ENCODE measurements at regions not wholly inside any gene's neighbourhood (a gene's known extent, or its start where the extent isn't known, plus 50 kb on each side); places are given as distances from the start of the nearest gene placed in this dataset.

DNA sequence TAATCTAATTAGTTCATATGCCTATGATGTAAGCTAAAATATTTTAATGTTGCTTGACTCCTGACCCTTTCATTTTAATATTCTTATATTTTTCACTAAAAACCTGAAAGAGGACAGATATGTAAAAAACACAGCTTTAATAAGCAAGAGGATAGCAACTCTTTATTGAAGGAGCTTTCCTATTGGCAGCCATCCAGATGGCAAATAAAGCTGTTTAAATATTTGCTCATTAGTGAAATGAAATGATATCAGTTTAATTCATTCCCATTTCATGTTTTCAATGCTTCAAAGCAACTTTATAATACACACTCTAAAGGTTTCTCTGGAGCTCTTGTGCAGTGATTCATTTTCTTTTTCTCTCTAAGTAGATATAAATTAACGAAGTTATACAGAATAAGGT is 473.4 kb downstream of the PCDH7 start:
- TF ChIP-seq, protein P1, sequence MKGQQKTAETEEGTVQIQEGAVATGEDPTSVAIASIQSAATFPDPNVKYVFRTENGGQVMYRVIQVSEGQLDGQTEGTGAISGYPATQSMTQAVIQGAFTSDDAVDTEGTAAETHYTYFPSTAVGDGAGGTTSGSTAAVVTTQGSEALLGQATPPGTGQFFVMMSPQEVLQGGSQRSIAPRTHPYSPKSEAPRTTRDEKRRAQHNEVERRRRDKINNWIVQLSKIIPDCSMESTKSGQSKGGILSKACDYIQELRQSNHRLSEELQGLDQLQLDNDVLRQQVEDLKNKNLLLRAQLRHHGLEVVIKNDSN (IDR thresholded peaks at IDR 0.05) = no peak
- TF ChIP-seq ZBTB7A (IDR thresholded peaks at IDR 0.05; ENCODE audit: low read depth) (no peak), RAD21 (IDR thresholded peaks at IDR 0.05; ENCODE audit: low read depth) (no peak), YY1 (IDR thresholded peaks at IDR 0.05; ENCODE audit: low read depth) (no peak), CEBPB (IDR thresholded peaks at IDR 0.05) (no peak), EGR1 (IDR thresholded peaks at IDR 0.05) (no peak), TAF1 (IDR thresholded peaks at IDR 0.05; ENCODE audit: low read depth) (no peak), CREB1 (IDR thresholded peaks at IDR 0.05; ENCODE audit: low read depth) (no peak), FOXM1 (IDR thresholded peaks at IDR 0.05; ENCODE audit: borderline replicate concordance, low read depth) (no peak), TCF12 (IDR thresholded peaks at IDR 0.05; ENCODE audit: low read depth) (no peak), EP300 (IDR thresholded peaks at IDR 0.05; ENCODE audit: borderline replicate concordance) (no peak), NFIC (IDR thresholded peaks at IDR 0.05) (no peak), TEAD4 (IDR thresholded peaks at IDR 0.05) (no peak)
- TF ChIP-seq, protein P2, sequence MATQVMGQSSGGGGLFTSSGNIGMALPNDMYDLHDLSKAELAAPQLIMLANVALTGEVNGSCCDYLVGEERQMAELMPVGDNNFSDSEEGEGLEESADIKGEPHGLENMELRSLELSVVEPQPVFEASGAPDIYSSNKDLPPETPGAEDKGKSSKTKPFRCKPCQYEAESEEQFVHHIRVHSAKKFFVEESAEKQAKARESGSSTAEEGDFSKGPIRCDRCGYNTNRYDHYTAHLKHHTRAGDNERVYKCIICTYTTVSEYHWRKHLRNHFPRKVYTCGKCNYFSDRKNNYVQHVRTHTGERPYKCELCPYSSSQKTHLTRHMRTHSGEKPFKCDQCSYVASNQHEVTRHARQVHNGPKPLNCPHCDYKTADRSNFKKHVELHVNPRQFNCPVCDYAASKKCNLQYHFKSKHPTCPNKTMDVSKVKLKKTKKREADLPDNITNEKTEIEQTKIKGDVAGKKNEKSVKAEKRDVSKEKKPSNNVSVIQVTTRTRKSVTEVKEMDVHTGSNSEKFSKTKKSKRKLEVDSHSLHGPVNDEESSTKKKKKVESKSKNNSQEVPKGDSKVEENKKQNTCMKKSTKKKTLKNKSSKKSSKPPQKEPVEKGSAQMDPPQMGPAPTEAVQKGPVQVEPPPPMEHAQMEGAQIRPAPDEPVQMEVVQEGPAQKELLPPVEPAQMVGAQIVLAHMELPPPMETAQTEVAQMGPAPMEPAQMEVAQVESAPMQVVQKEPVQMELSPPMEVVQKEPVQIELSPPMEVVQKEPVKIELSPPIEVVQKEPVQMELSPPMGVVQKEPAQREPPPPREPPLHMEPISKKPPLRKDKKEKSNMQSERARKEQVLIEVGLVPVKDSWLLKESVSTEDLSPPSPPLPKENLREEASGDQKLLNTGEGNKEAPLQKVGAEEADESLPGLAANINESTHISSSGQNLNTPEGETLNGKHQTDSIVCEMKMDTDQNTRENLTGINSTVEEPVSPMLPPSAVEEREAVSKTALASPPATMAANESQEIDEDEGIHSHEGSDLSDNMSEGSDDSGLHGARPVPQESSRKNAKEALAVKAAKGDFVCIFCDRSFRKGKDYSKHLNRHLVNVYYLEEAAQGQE (IDR thresholded peaks at IDR 0.05; ENCODE audit: low read depth) = no peak
- TF ChIP-seq, protein P3, sequence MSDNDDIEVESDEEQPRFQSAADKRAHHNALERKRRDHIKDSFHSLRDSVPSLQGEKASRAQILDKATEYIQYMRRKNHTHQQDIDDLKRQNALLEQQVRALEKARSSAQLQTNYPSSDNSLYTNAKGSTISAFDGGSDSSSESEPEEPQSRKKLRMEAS (IDR thresholded peaks at IDR 0.05) = no peak

GRCh38 chr4:31194823-31195222 is 474.7 kb downstream of the PCDH7 start:
- TF ChIP-seq, protein P3 (IDR thresholded peaks at IDR 0.05) = no peak
- TF ChIP-seq EGR1 (IDR thresholded peaks at IDR 0.05) (no peak), TEAD4 (IDR thresholded peaks at IDR 0.05) (no peak), TAF1 (IDR thresholded peaks at IDR 0.05; ENCODE audit: low read depth) (no peak), ZBTB7A (IDR thresholded peaks at IDR 0.05; ENCODE audit: low read depth) (no peak), FOXM1 (IDR thresholded peaks at IDR 0.05; ENCODE audit: borderline replicate concordance, low read depth) (no peak), TCF12 (IDR thresholded peaks at IDR 0.05; ENCODE audit: low read depth) (no peak), CREB1 (IDR thresholded peaks at IDR 0.05; ENCODE audit: low read depth) (no peak), RAD21 (IDR thresholded peaks at IDR 0.05; ENCODE audit: low read depth) (no peak), YY1 (IDR thresholded peaks at IDR 0.05; ENCODE audit: low read depth) (no peak), CEBPB (IDR thresholded peaks at IDR 0.05) (no peak), EP300 (IDR thresholded peaks at IDR 0.05; ENCODE audit: borderline replicate concordance) (no peak)
- TF ChIP-seq, protein P2 (IDR thresholded peaks at IDR 0.05; ENCODE audit: low read depth) = no peak

GRCh38 chr4:31199644-31200043 is 479.5 kb downstream of the PCDH7 start:
- TF ChIP-seq TAF1 (IDR thresholded peaks at IDR 0.05; ENCODE audit: low read depth) = no peak
- TF ChIP-seq YY1 (IDR thresholded peaks at IDR 0.05; ENCODE audit: low read depth) = no peak
- TF ChIP-seq EGR1 (IDR thresholded peaks at IDR 0.05) = no peak
- no peak for TF ChIP-seq ZBTB7A (IDR thresholded peaks at IDR 0.05; ENCODE audit: low read depth)
- TF ChIP-seq TEAD4 (IDR thresholded peaks at IDR 0.05) = no peak
- no peak for TF ChIP-seq RAD21 (IDR thresholded peaks at IDR 0.05; ENCODE audit: low read depth)
- TF ChIP-seq CREB1 (IDR thresholded peaks at IDR 0.05; ENCODE audit: low read depth) = no peak
- TF ChIP-seq, protein P3 (IDR thresholded peaks at IDR 0.05) = no peak
- no peak for TF ChIP-seq TCF12 (IDR thresholded peaks at IDR 0.05; ENCODE audit: low read depth)
- TF ChIP-seq EP300 (IDR thresholded peaks at IDR 0.05; ENCODE audit: borderline replicate concordance) = no peak
- TF ChIP-seq, protein P2 (IDR thresholded peaks at IDR 0.05; ENCODE audit: low read depth) = no peak
- TF ChIP-seq FOXM1 (IDR thresholded peaks at IDR 0.05; ENCODE audit: borderline replicate concordance, low read depth) = no peak
- TF ChIP-seq, protein P1 (IDR thresholded peaks at IDR 0.05) = no peak

DNA sequence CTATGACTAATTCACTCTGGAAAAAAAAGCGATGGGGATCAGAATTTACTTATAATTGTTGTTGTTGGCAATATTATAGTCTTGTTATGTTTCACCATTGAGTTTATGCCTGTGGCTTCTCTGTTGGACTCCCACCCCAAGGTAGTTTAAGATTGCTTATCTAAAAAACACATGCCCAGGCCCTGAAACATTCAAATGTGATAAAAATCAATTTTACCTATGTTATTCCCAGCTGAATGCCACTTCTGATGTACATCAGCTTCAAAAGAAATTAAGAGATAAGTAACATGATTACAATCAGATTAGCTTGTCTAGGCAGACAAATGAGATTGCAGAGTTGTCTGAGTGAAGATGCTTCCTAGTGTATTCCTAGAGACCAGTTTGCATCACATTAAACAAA is 484.7 kb downstream of the PCDH7 start:
- TF ChIP-seq NFIC (IDR thresholded peaks at IDR 0.05) = no peak
- no peak for TF ChIP-seq CEBPB (IDR thresholded peaks at IDR 0.05)
- TF ChIP-seq FOXM1 (IDR thresholded peaks at IDR 0.05; ENCODE audit: borderline replicate concordance, low read depth) = no peak
- TF ChIP-seq TCF12 (IDR thresholded peaks at IDR 0.05; ENCODE audit: low read depth) = no peak
- no peak for TF ChIP-seq ZBTB7A (IDR thresholded peaks at IDR 0.05; ENCODE audit: low read depth)
- no peak for TF ChIP-seq EGR1 (IDR thresholded peaks at IDR 0.05)
- TF ChIP-seq CREB1 (IDR thresholded peaks at IDR 0.05; ENCODE audit: low read depth) = no peak
- no peak for TF ChIP-seq TEAD4 (IDR thresholded peaks at IDR 0.05)
- TF ChIP-seq, protein P2 (IDR thresholded peaks at IDR 0.05; ENCODE audit: low read depth) = no peak
- TF ChIP-seq, protein P1 (IDR thresholded peaks at IDR 0.05) = no peak
- TF ChIP-seq YY1 (IDR thresholded peaks at IDR 0.05; ENCODE audit: low read depth) = no peak
- no peak for TF ChIP-seq TAF1 (IDR thresholded peaks at IDR 0.05; ENCODE audit: low read depth)
- no peak for TF ChIP-seq EP300 (IDR thresholded peaks at IDR 0.05; ENCODE audit: borderline replicate concordance)
- no peak for TF ChIP-seq RAD21 (IDR thresholded peaks at IDR 0.05; ENCODE audit: low read depth)
